Mammary epithelial cell (primary cell): ENCODE measurements at regions not wholly inside any gene's neighbourhood (a gene's known extent, or its start where the extent isn't known, plus 50 kb on each side); places are given as distances from the start of the nearest gene placed in this dataset.

Source experiments
- CTCF ChIP-seq, 2 donors: IDR thresholded peaks in 1 of 2; conservative IDR thresholded peaks in 1 of 2; 2 replicates each; pipeline ENCODE4 v1.5.1; 2011 to 2012; ENCODE audit warnings: inconsistent platforms in 2 of 2, low read length in 2 of 2, mild to moderate bottlenecking in 2 of 2, control low read depth in 1 of 2, low read depth in 1 of 2; ENCODE audit not compliant: insufficient read depth in 1 of 2; ENCODE audit errors: extremely low read depth in 1 of 2
- EZH2 ChIP-seq: IDR thresholded peaks from 2 replicates; pipeline ENCODE4 v1.6.1; 2012; ENCODE audit warnings: low read length, inconsistent platforms, borderline replicate concordance

- TF ChIP-seq CTCF (conservative IDR thresholded peaks at IDR 0.05 in 1 of 2, IDR thresholded peaks at IDR 0.05 in 1 of 2; ENCODE audit: extremely low read depth in 1 of 2, insufficient read depth in 1 of 2, low read depth in 1 of 2, low read length in 2 of 2) (no peak), EZH2 (no peak)
These were observed 235.4 kb upstream of the SNX7 start for GRCh38 chr1:98426092-98426491.
